OCI-LY3 (cell line): ENCODE measurements at regions not wholly inside any gene's neighbourhood (a gene's known extent, or its start where the extent isn't known, plus 50 kb on each side); places are given as distances from the start of the nearest gene placed in this dataset.

Source experiments
- EZH2phosphoT487 ChIP-seq: fragments of 200-600 bp; shearing (Covaris generic); IDR thresholded peaks from 2 replicates; pipeline ENCODE4 v1.6.1; 2018; ENCODE audit warnings: antibody characterized with exemption, mixed run types, low read depth
- TF ChIP-seq, protein P1 (sequence below): fragments of 200-600, 300-600 bp; sonication (generic); IDR thresholded peaks from 2 replicates; pipeline ENCODE4 v1.5.1; 2014; ENCODE audit warnings: antibody characterized with exemption, low read length, low read depth

DNA sequence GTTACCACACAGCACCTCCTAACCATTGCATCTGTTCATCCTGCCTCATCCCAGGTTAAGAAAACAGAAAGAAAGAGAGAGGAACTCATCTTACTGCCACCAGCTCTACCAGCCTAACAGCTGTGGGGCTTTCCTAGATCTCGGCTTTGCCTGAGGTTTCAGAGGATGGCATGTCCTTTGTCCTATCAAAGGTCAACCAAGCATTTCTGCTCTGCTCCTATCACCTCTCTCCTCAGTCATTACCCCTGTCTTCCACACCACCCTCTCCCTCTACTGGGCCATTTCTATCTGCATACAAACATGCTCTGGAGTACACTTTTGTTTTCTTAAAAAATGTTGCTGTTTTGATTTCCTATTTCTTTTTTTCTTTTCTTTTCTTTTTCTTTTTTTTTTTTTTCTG lies 393.3 kb downstream of the IRS2 start:
- TF ChIP-seq, protein P1, sequence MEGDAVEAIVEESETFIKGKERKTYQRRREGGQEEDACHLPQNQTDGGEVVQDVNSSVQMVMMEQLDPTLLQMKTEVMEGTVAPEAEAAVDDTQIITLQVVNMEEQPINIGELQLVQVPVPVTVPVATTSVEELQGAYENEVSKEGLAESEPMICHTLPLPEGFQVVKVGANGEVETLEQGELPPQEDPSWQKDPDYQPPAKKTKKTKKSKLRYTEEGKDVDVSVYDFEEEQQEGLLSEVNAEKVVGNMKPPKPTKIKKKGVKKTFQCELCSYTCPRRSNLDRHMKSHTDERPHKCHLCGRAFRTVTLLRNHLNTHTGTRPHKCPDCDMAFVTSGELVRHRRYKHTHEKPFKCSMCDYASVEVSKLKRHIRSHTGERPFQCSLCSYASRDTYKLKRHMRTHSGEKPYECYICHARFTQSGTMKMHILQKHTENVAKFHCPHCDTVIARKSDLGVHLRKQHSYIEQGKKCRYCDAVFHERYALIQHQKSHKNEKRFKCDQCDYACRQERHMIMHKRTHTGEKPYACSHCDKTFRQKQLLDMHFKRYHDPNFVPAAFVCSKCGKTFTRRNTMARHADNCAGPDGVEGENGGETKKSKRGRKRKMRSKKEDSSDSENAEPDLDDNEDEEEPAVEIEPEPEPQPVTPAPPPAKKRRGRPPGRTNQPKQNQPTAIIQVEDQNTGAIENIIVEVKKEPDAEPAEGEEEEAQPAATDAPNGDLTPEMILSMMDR, result no peak
- TF ChIP-seq EZH2phosphoT487, result no peak
